ENCODE measurements at regions not wholly inside any gene's neighbourhood (a gene's known extent, or its start where the extent isn't known, plus 50 kb on each side); places are given as distances from the start of the nearest gene placed in this dataset.
"Not testable (repeated sequence)": the region's sequence is repeated elsewhere in the genome, so short reads cannot be mapped to it uniquely, and the experiment has no call there.

DNA sequence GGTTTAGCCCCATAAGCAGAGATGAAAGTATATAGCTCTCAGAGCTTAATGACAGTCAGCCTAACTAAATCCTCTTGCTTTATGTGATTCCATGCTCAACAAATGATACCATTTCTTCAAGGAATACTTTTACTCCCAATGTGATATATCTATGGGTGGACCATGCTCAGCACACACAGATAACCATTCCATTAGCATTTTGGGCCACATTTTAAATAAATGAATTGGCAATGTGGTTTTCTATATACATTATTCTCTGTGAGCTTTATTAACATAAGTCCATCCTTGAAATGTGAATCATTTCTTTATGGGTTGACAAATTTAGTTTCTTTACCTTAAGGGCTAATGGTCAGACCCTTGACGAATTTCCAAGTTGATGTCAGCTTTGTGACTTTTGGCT is 329.3 kb upstream of the CITED2 start:
- peaks cover 27% of the 10 kb centered on the region for H3K4me1 ChIP-seq (ENCODE audit: control insufficient read depth, insufficient read depth, low read length)

GRCh38 chr6:139702706-139703105 is 328.3 kb upstream of the CITED2 start:
- no peak for DNase-seq (ENCODE audit: low read depth)
- Histone ChIP-seq H3K4me1 (ENCODE audit: control insufficient read depth, insufficient read depth, low read length) (peaks cover 23% of the 10 kb centered on the region), H3K9me3 (ENCODE audit: control insufficient read depth, low read length) (no peaks in the 10 kb centered on the region), H3K27me3 (replicated peaks; ENCODE audit: control insufficient read depth, insufficient read depth, low read length) (no peaks in the 10 kb centered on the region), H3K36me3 (ENCODE audit: control insufficient read depth, insufficient read depth, low read length, severe bottlenecking) (no peaks in the 10 kb centered on the region), H3K4me3 (ENCODE audit: low read length) (no peak overlapping the region), H3K9ac (ENCODE audit: low read length) (no peak overlapping the region)

More for the DNA sequence above, 329.3 kb upstream of the CITED2 start:
- Histone ChIP-seq H3K27me3 (replicated peaks; ENCODE audit: control insufficient read depth, insufficient read depth, low read length) (no peaks in the 10 kb centered on the region), H3K4me3 (ENCODE audit: low read length) (no peak overlapping the region), H3K9ac (ENCODE audit: low read length) (no peak overlapping the region), H3K9me3 (ENCODE audit: control insufficient read depth, low read length) (no peaks in the 10 kb centered on the region), H3K36me3 (ENCODE audit: control insufficient read depth, insufficient read depth, low read length, severe bottlenecking) (no peaks in the 10 kb centered on the region)
- DNase-seq (ENCODE audit: low read depth), result no peak

GRCh38 chr6:139701695-139702094 is 327.2 kb upstream of the CITED2 start:
- Histone ChIP-seq H3K27me3 (replicated peaks; ENCODE audit: control insufficient read depth, insufficient read depth, low read length) (no peaks in the 10 kb centered on the region), H3K4me3 (ENCODE audit: low read length) (no peak overlapping the region), H3K9ac (ENCODE audit: low read length) (no peak overlapping the region), H3K4me1 (ENCODE audit: control insufficient read depth, insufficient read depth, low read length) (peaks cover 19% of the 10 kb centered on the region), H3K36me3 (ENCODE audit: control insufficient read depth, insufficient read depth, low read length, severe bottlenecking) (no peaks in the 10 kb centered on the region), H3K9me3 (ENCODE audit: control insufficient read depth, low read length) (no peaks in the 10 kb centered on the region)
- DNase-seq (ENCODE audit: low read depth), result no peak

DNA sequence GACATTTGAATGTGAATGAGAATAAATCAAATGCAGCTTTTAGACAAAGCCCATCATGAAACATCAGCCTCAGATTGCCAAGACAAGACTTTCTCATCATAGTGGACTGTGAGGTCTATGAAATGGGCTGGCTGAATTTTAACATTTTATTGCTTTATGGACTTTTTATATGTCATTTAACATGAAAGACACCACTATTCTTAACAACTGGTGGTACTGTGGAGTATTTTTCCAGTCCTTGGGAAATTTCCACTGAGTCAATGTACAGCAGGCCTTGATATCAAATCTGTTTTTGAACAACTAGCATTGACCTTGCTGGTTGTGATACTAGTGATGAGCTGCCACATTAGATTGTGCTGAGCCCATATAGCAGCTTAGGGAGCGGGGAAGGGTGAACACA is 326.6 kb upstream of the CITED2 start:
- no peak for DNase-seq (ENCODE audit: low read depth)
- no peaks in the 10 kb centered on the region for H3K9me3 ChIP-seq (ENCODE audit: control insufficient read depth, low read length)
- peaks cover 24% of the 10 kb centered on the region for H3K4me1 ChIP-seq (ENCODE audit: control insufficient read depth, insufficient read depth, low read length)
- no peak overlapping the region for H3K9ac ChIP-seq (ENCODE audit: low read length)
- no peaks in the 10 kb centered on the region for H3K27me3 ChIP-seq (replicated peaks; ENCODE audit: control insufficient read depth, insufficient read depth, low read length)
- H3K4me3 ChIP-seq (ENCODE audit: low read length), result no peak overlapping the region
- no peaks in the 10 kb centered on the region for H3K36me3 ChIP-seq (ENCODE audit: control insufficient read depth, insufficient read depth, low read length, severe bottlenecking)

GRCh38 chr6:139699911-139700310 is 325.5 kb upstream of the CITED2 start:
- no peak overlapping the region for H3K4me3 ChIP-seq (ENCODE audit: low read length)
- H3K9ac ChIP-seq (ENCODE audit: low read length), result peak overlapping the region; percentile 10
- no peaks in the 10 kb centered on the region for H3K36me3 ChIP-seq (ENCODE audit: control insufficient read depth, insufficient read depth, low read length, severe bottlenecking)
- no peaks in the 10 kb centered on the region for H3K9me3 ChIP-seq (ENCODE audit: control insufficient read depth, low read length)
- H3K27me3 ChIP-seq (replicated peaks; ENCODE audit: control insufficient read depth, insufficient read depth, low read length), result no peaks in the 10 kb centered on the region
- no peak for DNase-seq (ENCODE audit: low read depth)
- peaks cover 29% of the 10 kb centered on the region for H3K4me1 ChIP-seq (ENCODE audit: control insufficient read depth, insufficient read depth, low read length)

- Histone ChIP-seq H3K4me1 (ENCODE audit: control insufficient read depth, insufficient read depth, low read length) (peaks cover 29% of the 10 kb centered on the region), H3K27me3 (replicated peaks; ENCODE audit: control insufficient read depth, insufficient read depth, low read length) (no peaks in the 10 kb centered on the region), H3K4me3 (ENCODE audit: low read length) (peak overlapping the region; percentile 36), H3K9me3 (ENCODE audit: control insufficient read depth, low read length) (no peaks in the 10 kb centered on the region), H3K9ac (ENCODE audit: low read length) (peak overlapping the region; percentile 53), H3K36me3 (ENCODE audit: control insufficient read depth, insufficient read depth, low read length, severe bottlenecking) (no peaks in the 10 kb centered on the region)
- DNase-seq (ENCODE audit: low read depth), result peak; percentile 80
Observed at GRCh38 chr6:139699335-139699734, 324.9 kb upstream of the CITED2 start.

DNA sequence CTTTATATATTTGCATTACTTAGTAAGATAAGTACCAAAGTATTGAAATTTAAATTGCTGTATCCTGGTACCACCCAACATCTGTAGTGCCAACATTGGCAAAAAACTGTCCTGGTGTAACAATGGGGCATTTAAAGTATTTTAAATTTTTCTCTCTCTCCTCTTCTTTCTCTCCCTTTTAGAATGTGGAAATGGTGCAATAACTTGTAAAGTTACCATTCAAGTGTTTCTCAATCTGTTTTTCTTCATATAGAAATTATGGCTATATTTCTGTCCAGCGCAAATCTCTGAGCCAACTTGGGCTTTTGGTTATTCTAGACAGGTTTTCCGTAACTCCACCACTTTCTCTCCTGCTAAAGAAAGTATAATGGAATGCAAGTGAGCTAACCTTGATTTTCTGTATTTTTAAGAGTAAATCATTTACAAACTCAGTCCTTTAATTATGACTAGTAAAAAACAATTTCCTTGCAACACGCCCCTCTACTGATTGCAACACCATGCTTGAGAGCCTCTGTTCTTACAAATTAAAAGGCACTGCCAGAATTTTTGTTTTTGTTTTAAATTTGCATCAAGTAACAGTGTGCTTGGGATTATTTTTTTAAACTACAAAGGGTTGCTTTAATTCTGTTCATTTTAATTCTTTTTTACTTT is 324.2 kb upstream of the CITED2 start:
- DNase-seq (ENCODE audit: low read depth), result peak; percentile 66
- H3K9me3 ChIP-seq (ENCODE audit: control insufficient read depth, low read length), result no peaks in the 10 kb centered on the region
- no peaks in the 10 kb centered on the region for H3K27me3 ChIP-seq (replicated peaks; ENCODE audit: control insufficient read depth, insufficient read depth, low read length)
- no peaks in the 10 kb centered on the region for H3K36me3 ChIP-seq (ENCODE audit: control insufficient read depth, insufficient read depth, low read length, severe bottlenecking)
- H3K9ac ChIP-seq (ENCODE audit: low read length), result peak overlapping the region; percentile 53
- peak overlapping the region; percentile 36 for H3K4me3 ChIP-seq (ENCODE audit: low read length)
- peaks cover 29% of the 10 kb centered on the region for H3K4me1 ChIP-seq (ENCODE audit: control insufficient read depth, insufficient read depth, low read length)

- not testable (repeated sequence) for H3K27me3 ChIP-seq (replicated peaks; ENCODE audit: control insufficient read depth, insufficient read depth, low read length); H3K36me3 ChIP-seq (ENCODE audit: control insufficient read depth, insufficient read depth, low read length, severe bottlenecking); DNase-seq (ENCODE audit: low read depth); H3K9ac ChIP-seq (ENCODE audit: low read length); H3K9me3 ChIP-seq (ENCODE audit: control insufficient read depth, low read length); H3K4me3 ChIP-seq (ENCODE audit: low read length)
- peaks cover 29% of the 10 kb centered on the region for H3K4me1 ChIP-seq (ENCODE audit: control insufficient read depth, insufficient read depth, low read length)
Observed at GRCh38 chr6:139697856-139698255, 323.4 kb upstream of the CITED2 start.

DNA sequence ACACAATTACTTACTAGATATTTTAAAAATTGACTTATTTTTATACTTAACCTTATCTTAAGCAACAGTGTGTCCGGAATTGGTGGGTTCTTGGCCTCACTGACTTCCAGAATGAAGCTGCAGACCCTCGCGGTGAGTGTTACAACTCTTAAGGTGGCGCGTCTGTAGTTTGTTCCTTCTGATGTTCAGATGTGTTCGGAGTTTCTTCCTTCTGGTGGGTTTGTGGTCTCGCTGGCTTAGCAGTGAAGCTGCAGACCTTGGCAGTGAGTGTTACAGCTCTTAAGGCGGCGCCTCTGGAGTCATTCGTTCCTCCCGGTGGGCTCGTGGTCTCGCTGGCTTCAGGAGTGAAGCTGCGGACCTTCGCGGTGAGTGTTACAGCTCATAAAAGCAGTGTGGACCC is 322.5 kb upstream of the CITED2 start:
- H3K27me3 ChIP-seq (replicated peaks; ENCODE audit: control insufficient read depth, insufficient read depth, low read length); H3K4me3 ChIP-seq (ENCODE audit: low read length); DNase-seq (ENCODE audit: low read depth); H3K9me3 ChIP-seq (ENCODE audit: control insufficient read depth, low read length); H3K9ac ChIP-seq (ENCODE audit: low read length); H3K36me3 ChIP-seq (ENCODE audit: control insufficient read depth, insufficient read depth, low read length, severe bottlenecking): not testable (repeated sequence)
- H3K4me1 ChIP-seq (ENCODE audit: control insufficient read depth, insufficient read depth, low read length), result peaks cover 29% of the 10 kb centered on the region

GRCh38 chr6:139695361-139695760 is 320.9 kb upstream of the CITED2 start:
- no peak overlapping the region for H3K4me3 ChIP-seq (ENCODE audit: low read length)

DNA sequence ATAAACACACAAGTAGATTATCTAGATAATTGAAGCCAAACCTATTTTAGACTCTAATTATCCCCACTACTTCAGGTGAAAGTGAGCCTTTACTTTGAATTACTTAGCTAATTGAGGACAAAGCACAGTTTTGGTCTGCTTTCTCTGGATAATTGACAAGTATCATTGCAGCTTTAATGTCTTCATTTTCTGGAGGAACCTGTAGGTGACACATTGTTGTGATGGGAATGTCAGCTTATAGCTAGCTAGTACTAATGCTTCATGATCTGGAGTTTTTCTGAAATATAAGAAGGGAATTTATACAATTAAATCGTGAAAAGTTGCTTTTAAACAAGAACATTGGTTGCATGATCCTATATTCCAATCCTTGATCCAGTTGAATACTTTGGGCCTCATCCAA is 319.3 kb upstream of the CITED2 start:
- no peaks in the 10 kb centered on the region for H3K9me3 ChIP-seq (ENCODE audit: control insufficient read depth, low read length)
- no peak overlapping the region for H3K4me3 ChIP-seq (ENCODE audit: low read length)
- no peaks in the 10 kb centered on the region for H3K27me3 ChIP-seq (replicated peaks; ENCODE audit: control insufficient read depth, insufficient read depth, low read length)
- DNase-seq (ENCODE audit: low read depth), result no peak
- peaks cover 16% of the 10 kb centered on the region for H3K4me1 ChIP-seq (ENCODE audit: control insufficient read depth, insufficient read depth, low read length)
- no peak overlapping the region for H3K9ac ChIP-seq (ENCODE audit: low read length)
- no peaks in the 10 kb centered on the region for H3K36me3 ChIP-seq (ENCODE audit: control insufficient read depth, insufficient read depth, low read length, severe bottlenecking)

More at GRCh38 chr6:139695361-139695760, 320.9 kb upstream of the CITED2 start:
- Histone ChIP-seq H3K9me3 (ENCODE audit: control insufficient read depth, low read length) (no peaks in the 10 kb centered on the region), H3K9ac (ENCODE audit: low read length) (no peak overlapping the region), H3K36me3 (ENCODE audit: control insufficient read depth, insufficient read depth, low read length, severe bottlenecking) (no peaks in the 10 kb centered on the region), H3K27me3 (replicated peaks; ENCODE audit: control insufficient read depth, insufficient read depth, low read length) (no peaks in the 10 kb centered on the region), H3K4me1 (ENCODE audit: control insufficient read depth, insufficient read depth, low read length) (peaks cover 29% of the 10 kb centered on the region)
- DNase-seq (ENCODE audit: low read depth), result no peak

GRCh38 chr6:139690007-139690406 is 315.6 kb upstream of the CITED2 start:
- no peak for DNase-seq (ENCODE audit: low read depth)
- no peak overlapping the region for H3K4me3 ChIP-seq (ENCODE audit: low read length)
- H3K4me1 ChIP-seq (ENCODE audit: control insufficient read depth, insufficient read depth, low read length), result peaks cover 13% of the 10 kb centered on the region
- H3K36me3 ChIP-seq (ENCODE audit: control insufficient read depth, insufficient read depth, low read length, severe bottlenecking), result no peaks in the 10 kb centered on the region
- H3K9ac ChIP-seq (ENCODE audit: low read length), result no peak overlapping the region
- H3K27me3 ChIP-seq (replicated peaks; ENCODE audit: control insufficient read depth, insufficient read depth, low read length), result no peaks in the 10 kb centered on the region
- no peaks in the 10 kb centered on the region for H3K9me3 ChIP-seq (ENCODE audit: control insufficient read depth, low read length)

Measured in adipocyte (in vitro differentiated cells).